ENCODE measurements at regions not wholly inside any gene's neighbourhood (a gene's known extent, or its start where the extent isn't known, plus 50 kb on each side); places are given as distances from the start of the nearest gene placed in this dataset.

DNA sequence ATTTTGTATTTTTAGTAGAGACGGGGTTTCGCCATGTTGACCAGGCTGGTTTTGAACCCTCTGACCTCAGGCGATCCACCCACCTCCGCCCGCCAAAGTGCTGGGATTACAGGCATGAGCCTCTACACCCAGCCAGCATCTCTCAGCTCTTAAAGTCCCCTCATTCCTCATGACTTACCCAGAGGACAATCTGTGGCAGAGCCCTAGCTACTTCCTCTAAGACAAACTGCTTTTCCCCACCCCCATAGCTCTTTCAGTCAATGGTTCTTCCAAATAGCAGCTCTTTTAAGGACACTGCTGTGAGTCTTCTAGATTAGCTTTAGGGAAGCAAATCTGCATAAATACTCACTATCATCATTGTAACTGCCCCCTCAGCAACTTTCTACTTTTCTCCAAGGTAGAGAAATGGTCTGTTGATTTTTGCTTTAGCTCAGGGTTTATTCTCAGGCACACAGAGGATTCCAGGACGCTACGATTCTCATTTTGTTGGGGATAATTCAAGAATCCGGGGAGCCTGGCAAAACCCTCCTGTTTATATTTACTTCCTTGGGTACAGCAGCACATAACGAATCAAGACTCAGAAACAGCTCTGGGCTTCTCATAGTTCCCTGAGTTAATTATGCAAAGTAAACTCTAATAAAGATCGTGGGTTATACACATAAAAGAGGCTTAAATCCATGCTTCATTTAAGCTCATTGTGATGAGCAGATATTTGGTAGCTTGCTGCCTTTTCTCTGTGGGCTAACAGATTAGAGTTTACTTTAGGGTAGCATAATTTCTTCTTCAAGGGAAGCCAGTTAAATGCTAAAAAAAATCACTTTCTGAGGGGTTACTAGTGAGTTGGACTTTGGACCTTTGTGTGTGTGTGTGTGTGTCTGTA lies 357.4 kb downstream of the TDRD3 start:
- TF ChIP-seq, protein P1, sequence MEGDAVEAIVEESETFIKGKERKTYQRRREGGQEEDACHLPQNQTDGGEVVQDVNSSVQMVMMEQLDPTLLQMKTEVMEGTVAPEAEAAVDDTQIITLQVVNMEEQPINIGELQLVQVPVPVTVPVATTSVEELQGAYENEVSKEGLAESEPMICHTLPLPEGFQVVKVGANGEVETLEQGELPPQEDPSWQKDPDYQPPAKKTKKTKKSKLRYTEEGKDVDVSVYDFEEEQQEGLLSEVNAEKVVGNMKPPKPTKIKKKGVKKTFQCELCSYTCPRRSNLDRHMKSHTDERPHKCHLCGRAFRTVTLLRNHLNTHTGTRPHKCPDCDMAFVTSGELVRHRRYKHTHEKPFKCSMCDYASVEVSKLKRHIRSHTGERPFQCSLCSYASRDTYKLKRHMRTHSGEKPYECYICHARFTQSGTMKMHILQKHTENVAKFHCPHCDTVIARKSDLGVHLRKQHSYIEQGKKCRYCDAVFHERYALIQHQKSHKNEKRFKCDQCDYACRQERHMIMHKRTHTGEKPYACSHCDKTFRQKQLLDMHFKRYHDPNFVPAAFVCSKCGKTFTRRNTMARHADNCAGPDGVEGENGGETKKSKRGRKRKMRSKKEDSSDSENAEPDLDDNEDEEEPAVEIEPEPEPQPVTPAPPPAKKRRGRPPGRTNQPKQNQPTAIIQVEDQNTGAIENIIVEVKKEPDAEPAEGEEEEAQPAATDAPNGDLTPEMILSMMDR (IDR thresholded peaks at IDR 0.05; ENCODE audit: extremely low read depth, missing control alignments), result no peak
- no peak for DNase-seq (ENCODE audit: low spot score)

DNA sequence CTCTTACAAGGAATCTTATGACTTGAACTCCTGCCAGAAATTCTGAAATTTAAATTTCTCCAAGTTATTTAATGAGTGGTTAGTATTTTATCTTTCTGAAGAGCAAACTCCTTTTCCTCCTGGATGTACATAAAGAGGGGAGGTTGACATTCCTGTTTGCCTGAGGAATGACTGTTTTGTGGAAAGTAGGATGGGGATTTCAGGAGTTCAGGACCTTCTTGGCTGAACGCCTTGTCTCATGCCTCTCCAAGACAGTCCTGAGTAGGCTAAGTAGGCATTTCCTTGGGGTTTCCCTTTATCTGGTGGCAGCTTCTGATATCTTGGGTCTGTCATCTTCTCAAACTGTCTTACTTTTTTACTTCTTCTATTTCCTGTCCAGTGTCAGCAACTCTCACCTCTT lies 356.6 kb downstream of the TDRD3 start:
- no peak for DNase-seq (ENCODE audit: low spot score)
- TF ChIP-seq, protein P1 (IDR thresholded peaks at IDR 0.05; ENCODE audit: extremely low read depth, missing control alignments), result no peak

DNA sequence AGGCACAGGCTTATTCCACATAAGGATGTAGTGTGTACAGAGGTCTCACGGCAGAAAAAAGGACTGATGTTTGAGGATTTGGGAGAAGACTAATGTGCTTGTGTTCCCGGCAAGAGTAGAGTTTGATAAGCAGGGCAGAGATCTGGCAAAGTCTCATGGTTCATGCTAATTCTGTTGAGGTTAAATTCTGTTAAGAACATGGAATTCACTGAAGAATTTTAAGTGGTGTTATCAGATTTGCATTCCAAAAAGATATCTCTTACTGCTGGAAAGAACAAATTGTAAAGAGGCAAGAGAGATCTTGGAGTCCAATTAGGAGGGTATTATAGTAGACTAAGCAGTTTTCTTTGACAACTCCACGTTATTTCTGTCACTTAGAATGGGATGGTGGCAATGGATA lies 348.3 kb downstream of the TDRD3 start:
- TF ChIP-seq, protein P1 (IDR thresholded peaks at IDR 0.05; ENCODE audit: extremely low read depth, missing control alignments), result no peak
- no peak for DNase-seq (ENCODE audit: low spot score)

DNA sequence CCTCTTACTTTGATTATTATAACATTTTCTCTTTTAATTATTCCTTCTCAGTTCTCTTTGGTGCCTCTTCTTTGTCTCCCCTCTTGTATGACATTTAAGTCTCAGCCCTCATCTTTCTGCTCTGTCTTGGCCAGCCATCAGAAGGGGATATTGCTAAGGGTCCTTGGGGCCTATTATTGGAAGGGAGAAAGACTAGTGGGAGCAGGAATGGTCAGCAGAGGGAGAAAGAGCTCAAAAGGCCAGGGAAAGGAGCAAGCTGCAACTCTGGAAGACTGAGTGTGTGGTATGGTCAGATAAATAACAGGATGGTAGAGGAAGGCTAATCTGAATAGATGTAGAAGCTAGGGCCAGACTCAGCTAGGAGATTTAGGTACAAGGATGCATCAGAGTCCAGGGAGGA lies 336.9 kb downstream of the TDRD3 start:
- DNase-seq (ENCODE audit: low spot score), result no peak
- TF ChIP-seq, protein P1 (IDR thresholded peaks at IDR 0.05; ENCODE audit: extremely low read depth, missing control alignments), result no peak

DNA sequence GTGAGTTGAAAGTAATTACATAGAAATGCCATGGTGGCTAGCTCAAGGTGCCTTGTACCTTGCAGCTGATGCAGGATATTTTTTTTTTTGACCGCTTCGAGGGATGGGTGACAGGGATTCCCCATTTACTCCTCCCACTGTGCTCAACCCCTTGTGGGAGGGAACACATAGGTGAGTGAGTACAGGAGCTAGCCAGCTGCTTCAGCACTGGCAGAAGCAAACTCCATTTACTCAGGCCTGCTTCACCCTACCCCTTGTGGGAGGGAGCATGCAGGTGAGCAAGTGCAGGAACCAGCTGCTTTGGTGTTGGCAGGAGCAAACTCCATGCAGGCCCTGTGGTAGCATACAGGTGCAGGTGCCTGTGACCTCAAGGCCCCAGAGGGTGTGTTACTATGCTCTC lies 330.1 kb downstream of the TDRD3 start:
- TF ChIP-seq, protein P1 (IDR thresholded peaks at IDR 0.05; ENCODE audit: extremely low read depth, missing control alignments), result no peak

DNA sequence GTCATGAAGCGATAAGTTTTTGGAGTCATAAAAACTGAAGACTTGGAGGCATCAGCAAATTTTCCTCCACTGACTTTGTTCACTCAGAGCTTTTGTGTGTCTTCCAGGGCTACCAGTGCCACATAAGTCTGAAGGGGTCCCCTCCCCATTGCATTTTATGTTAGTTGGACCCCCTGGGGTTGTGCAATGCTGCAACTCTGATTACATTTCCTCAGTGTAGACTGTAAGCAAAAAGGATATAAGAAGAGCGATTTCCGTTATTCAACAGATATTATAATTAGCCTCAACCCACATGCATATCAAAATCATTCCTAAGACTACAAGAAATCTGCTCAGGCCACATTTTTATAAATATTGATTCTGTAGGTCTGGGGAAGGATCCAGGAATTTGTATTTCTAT lies 324.0 kb downstream of the TDRD3 start:
- TF ChIP-seq, protein P1 (IDR thresholded peaks at IDR 0.05; ENCODE audit: extremely low read depth, missing control alignments), result no peak
- no peak for DNase-seq (ENCODE audit: low spot score)

More for the DNA sequence above, 330.1 kb downstream of the TDRD3 start:
- no peak for DNase-seq (ENCODE audit: low spot score)

DNA sequence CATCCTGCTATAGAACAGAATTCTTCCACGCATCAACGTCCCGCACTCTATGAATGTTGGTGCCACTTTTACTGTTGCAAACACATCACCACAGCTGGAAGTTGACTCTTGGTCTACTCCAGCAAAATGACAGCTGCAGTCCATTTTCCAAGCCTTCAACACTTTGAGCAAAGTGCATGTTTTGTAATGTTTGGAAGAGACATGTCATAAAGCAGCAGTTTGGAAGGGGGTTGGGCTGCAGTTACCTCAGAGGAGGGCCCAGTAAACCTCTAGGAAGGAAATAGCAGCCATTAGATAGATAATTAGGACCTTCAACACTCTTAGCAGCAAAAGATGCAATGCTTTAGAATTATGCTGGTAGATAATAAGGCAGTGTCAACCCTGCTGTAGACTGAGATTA lies 323.6 kb downstream of the TDRD3 start:
- TF ChIP-seq, protein P1 (IDR thresholded peaks at IDR 0.05; ENCODE audit: extremely low read depth, missing control alignments), result no peak
- DNase-seq (ENCODE audit: low spot score), result no peak
